Liver (tissue), 8 donors: ENCODE measurements at regions not wholly inside any gene's neighbourhood (a gene's known extent, or its start where the extent isn't known, plus 50 kb on each side); places are given as distances from the start of the nearest gene placed in this dataset.

Source experiments
- DNase-seq: peaks from one replicate; pipeline ENCODE4 v3.0.0-alpha.2; 2017; ENCODE audit warnings: low spot score
- H3K27ac ChIP-seq, 2 donors: one replicate each; pipeline ENCODE4 v1.7.0; 2013; ENCODE audit warnings: inconsistent platforms in 2 of 2, low read length in 2 of 2, control low read depth in 1 of 2, low read depth in 1 of 2, mild to moderate bottlenecking in 1 of 2
- H3K27me3 ChIP-seq, 4 donors: one replicate each; pipeline versions ENCODE4 v1.6.1 to v1.7.0; 2013; ENCODE audit warnings: low read length in 3 of 4, inconsistent platforms in 1 of 4, mild to moderate bottlenecking in 1 of 4, moderate library complexity in 1 of 4; ENCODE audit not compliant: control insufficient read depth in 4 of 4, insufficient read depth in 4 of 4
- H3K36me3 ChIP-seq, 4 donors: one replicate each; pipeline versions ENCODE4 v1.6.1 to v1.7.0; 2013; ENCODE audit warnings: low read length in 3 of 4, mild to moderate bottlenecking in 3 of 4, low read depth in 1 of 4, moderate library complexity in 1 of 4; ENCODE audit not compliant: control insufficient read depth in 4 of 4, insufficient read depth in 3 of 4
- H3K4me1 ChIP-seq, 4 donors: one replicate each; pipeline versions ENCODE4 v1.6.1 to v1.7.0; 2013; ENCODE audit warnings: low read length in 3 of 4, mild to moderate bottlenecking in 3 of 4, moderate library complexity in 1 of 4; ENCODE audit not compliant: control insufficient read depth in 4 of 4, insufficient read depth in 4 of 4
- H3K4me3 ChIP-seq, 3 donors: one replicate each; pipeline versions ENCODE4 v1.6.1 to v1.7.0; 2013; ENCODE audit warnings: low read length in 3 of 3, control low read depth in 1 of 3, low read depth in 1 of 3, mild to moderate bottlenecking in 1 of 3
- H3K9ac ChIP-seq, 2 donors: one replicate each; pipeline ENCODE4 v1.7.0; 2013; ENCODE audit warnings: low read length in 2 of 2, mild to moderate bottlenecking in 2 of 2, moderate library complexity in 2 of 2, control low read depth in 1 of 2, low read depth in 1 of 2
- H3K9me3 ChIP-seq, 4 donors: one replicate each; pipeline versions ENCODE4 v1.6.1 to v1.7.0; 2013; ENCODE audit warnings: low read length in 3 of 4; ENCODE audit not compliant: control insufficient read depth in 4 of 4
- ATF3 ChIP-seq: IDR thresholded peaks from 2 replicates; pipeline ENCODE4 v1.6.1; 2016; ENCODE audit warnings: antibody characterized with exemption
- CTCF ChIP-seq: fragments of 150-350 bp; IDR thresholded peaks from 2 replicates; pipeline ENCODE4 v1.5.1; 2017; ENCODE audit warnings: improper control_type of control experiment, low read depth, low read length; ENCODE audit not compliant: missing input control
- EGR1 ChIP-seq, 2 donors: IDR thresholded peaks; 2 replicates each; pipeline ENCODE4 v1.6.1; 2016 to 2018; ENCODE audit warnings: antibody characterized with exemption in 2 of 2, low read depth in 2 of 2
- FOXA1 ChIP-seq: IDR thresholded peaks from 2 replicates; pipeline ENCODE4 v1.6.1; 2016; ENCODE audit warnings: antibody characterized with exemption
- FOXA2 ChIP-seq: IDR thresholded peaks from 2 replicates; pipeline ENCODE4 v1.6.1; 2016; ENCODE audit warnings: antibody characterized with exemption
- GABPA ChIP-seq, 2 donors: IDR thresholded peaks in 1 of 2; conservative IDR thresholded peaks in 1 of 2; 2 replicates each; pipeline ENCODE4 v1.6.1; 2016; ENCODE audit warnings: antibody characterized with exemption in 2 of 2, mild to moderate bottlenecking in 1 of 2, moderate library complexity in 1 of 2
- HNF4A ChIP-seq, 2 donors: conservative IDR thresholded peaks; 2 replicates each; pipeline ENCODE4 v1.6.1; 2016; ENCODE audit warnings: antibody characterized with exemption in 2 of 2, mild to moderate bottlenecking in 2 of 2
- HNF4G ChIP-seq: IDR thresholded peaks from 2 replicates; pipeline ENCODE4 v1.6.1; 2016; ENCODE audit warnings: antibody characterized with exemption
- JUND ChIP-seq, 2 donors: IDR thresholded peaks; 2 replicates each; pipeline ENCODE4 v1.6.1; 2016; ENCODE audit warnings: antibody characterized with exemption in 2 of 2
- MAX ChIP-seq: IDR thresholded peaks from 2 replicates; pipeline ENCODE4 v1.6.1; 2016; ENCODE audit warnings: antibody characterized with exemption
- NR2F2 ChIP-seq: IDR thresholded peaks from 2 replicates; pipeline ENCODE4 v1.6.1; 2016; ENCODE audit warnings: antibody characterized with exemption
- RAD21 ChIP-seq, 2 donors: IDR thresholded peaks; 2 replicates each; pipeline ENCODE4 v1.6.1; 2016; ENCODE audit warnings: antibody characterized with exemption in 2 of 2, mild to moderate bottlenecking in 2 of 2
- REST ChIP-seq: IDR thresholded peaks from 2 replicates; pipeline ENCODE4 v1.6.1; 2016; ENCODE audit warnings: antibody characterized with exemption, mild to moderate bottlenecking
- RXRA ChIP-seq, 2 donors: IDR thresholded peaks; 2 replicates each; pipeline ENCODE4 v1.6.1; 2017 to 2018; ENCODE audit warnings: antibody characterized with exemption in 2 of 2, mild to moderate bottlenecking in 1 of 2
- SP1 ChIP-seq: IDR thresholded peaks from 2 replicates; pipeline ENCODE4 v1.6.1; 2018; ENCODE audit warnings: antibody characterized with exemption, mild to moderate bottlenecking
- TAF1 ChIP-seq: conservative IDR thresholded peaks from 2 replicates; pipeline ENCODE4 v1.6.1; 2016; ENCODE audit warnings: antibody characterized with exemption, mild to moderate bottlenecking
- YY1 ChIP-seq: IDR thresholded peaks from 2 replicates; pipeline ENCODE4 v1.6.1; 2016; ENCODE audit warnings: antibody characterized with exemption, mild to moderate bottlenecking
- ZBTB33 ChIP-seq: IDR thresholded peaks from 2 replicates; pipeline ENCODE4 v1.6.1; 2016; ENCODE audit warnings: antibody characterized with exemption
- WGBS: extraction: QIAGEN DNeasy Blood & Tissue Kit; methylation state at CpG from one replicate; pipeline ENCODE4 v1.1.7; 2013; 5-methylcytosine and 5-hydroxymethylcytosine counted together
- donor health status: healthy.
- donor health status: healthy.
- donor health status: healthy.
- donor health status: healthy.
- donor health status: healthy.

GRCh38 chr12:46617167-46617566 is 208.6 kb downstream of the SLC38A4 start:
- peaks cover 0 to 3% (median 0%) of the 10 kb centered on the region in 4 donors for H3K36me3 ChIP-seq
- no peak overlapping the region for H3K4me3 ChIP-seq
- DNase-seq = no peak
- H3K9ac ChIP-seq = no peak overlapping the region
- H3K27me3 ChIP-seq = no peaks in the 10 kb centered on the region
- TF ChIP-seq GABPA (IDR thresholded peaks at IDR 0.05 in 1 of 2, conservative IDR thresholded peaks at IDR 0.05 in 1 of 2) (no peak), EGR1 (IDR thresholded peaks at IDR 0.05; ENCODE audit: low read depth in 2 of 2) (no peak), HNF4A (conservative IDR thresholded peaks at IDR 0.05) (peak in 1 of 2 donors; percentile 42), RAD21 (IDR thresholded peaks at IDR 0.05) (peak; percentile 45 to 49), HNF4G (no peak), TAF1 (no peak), JUND (IDR thresholded peaks at IDR 0.05) (no peak), RXRA (IDR thresholded peaks at IDR 0.05) (peak; percentile 68 to 78), NR2F2 (peak; percentile 70), SP1 (peak; percentile 24), MAX (no peak), CTCF (no peak), FOXA1 (no peak), REST (no peak), ATF3 (peak; percentile 25), FOXA2 (no peak), YY1 (no peak), ZBTB33 (no peak)
- peak overlapping the region in 1 of 2 donors; percentile 33 for H3K27ac ChIP-seq
- H3K9me3 ChIP-seq = peaks cover 0 to 6% (median 0%) of the 10 kb centered on the region in 4 donors
- WGBS = 61% methylated on average over 4 of the region's 4 CpGs
- H3K4me1 ChIP-seq = no peaks in the 10 kb centered on the region
